ENCODE measurements at regions not wholly inside any gene's neighbourhood (a gene's known extent, or its start where the extent isn't known, plus 50 kb on each side); places are given as distances from the start of the nearest gene placed in this dataset.

DNA sequence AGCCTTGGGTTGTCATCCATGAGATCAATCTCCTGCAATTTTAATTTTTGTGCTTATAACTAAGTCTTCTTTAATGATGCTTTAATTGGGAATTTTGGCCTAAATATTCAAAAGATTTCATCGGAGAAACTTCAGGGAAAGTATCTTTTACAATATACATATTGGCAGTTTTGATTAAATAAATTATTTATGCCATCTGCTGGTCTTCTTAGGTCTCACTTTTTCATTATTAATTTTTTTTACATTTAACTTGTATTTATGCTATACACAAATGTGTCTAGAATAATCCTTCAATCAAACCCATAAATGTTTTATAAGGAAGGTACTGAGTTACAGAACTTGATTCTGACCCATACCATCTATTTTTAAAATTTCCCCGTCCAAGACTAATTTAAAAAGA lies 95.1 kb upstream of the XPO1 start:
- peaks cover 46% of the 10 kb centered on the region for H3K4me1 Mint-ChIP-seq (ENCODE audit: low read depth, unreplicated experiment)
- no TSS peak for BruUV-seq (replicated peaks)
- POLR2A ChIA-PET: no interaction called here

DNA sequence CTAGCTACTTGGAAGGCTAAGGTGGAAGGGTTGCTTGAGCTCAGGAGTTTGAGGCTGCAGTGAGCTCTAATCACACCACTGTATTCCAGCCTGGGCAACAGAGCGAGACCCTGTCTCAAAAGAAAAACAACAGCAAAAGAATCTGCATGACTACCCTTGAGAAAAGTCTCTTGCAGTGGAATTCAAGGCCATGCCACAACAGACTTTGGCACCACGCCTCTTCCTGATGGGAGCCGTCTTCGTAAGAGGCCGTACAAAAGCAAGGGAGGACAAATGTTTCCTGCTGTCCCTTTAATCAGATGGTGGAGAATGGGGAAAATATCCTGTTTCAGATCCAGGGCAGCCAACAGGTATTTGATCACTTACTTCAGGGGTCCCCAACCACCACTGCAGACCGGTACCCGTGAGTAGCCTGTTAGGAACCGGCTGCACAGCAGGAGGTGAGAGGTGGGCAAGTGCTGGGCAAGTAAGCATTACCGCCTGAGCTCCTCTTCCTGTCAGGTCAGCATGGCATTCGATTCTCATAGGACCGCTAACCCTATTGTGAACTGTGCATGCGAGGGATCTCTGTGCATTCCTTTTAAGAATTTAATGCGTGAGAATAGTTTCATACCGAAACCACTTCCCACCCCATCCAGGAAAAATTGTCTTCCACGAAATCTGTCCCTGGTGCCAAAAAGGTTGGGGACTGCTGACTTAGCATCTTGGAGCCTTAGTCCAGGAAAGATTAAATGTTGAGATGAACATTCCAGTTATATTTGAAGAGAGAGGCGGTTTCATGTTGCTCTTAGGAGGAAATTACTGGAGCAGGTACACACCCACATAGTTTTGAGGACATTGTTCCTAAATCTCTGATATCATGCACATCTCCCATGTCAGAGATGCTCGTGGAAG lies 94.4 kb upstream of the XPO1 start:
- H3K4me1 ChIP-seq: peaks cover 34% of the 10 kb centered on the region
- BruUV-seq (replicated peaks): no TSS peak
- peaks cover 40% of the 10 kb centered on the region for H3K4me1 Mint-ChIP-seq (ENCODE audit: low read depth, unreplicated experiment)

More for the DNA sequence above, 95.1 kb upstream of the XPO1 start:
- Mint-ChIP-seq H3K9me3 (ENCODE audit: unreplicated experiment) (no peaks in the 10 kb centered on the region), H3K27ac (ENCODE audit: unreplicated experiment) (no peak overlapping the region), H3K4me3 (ENCODE audit: unreplicated experiment) (no peak overlapping the region), H3K36me3 (ENCODE audit: insufficient read depth, unreplicated experiment) (peaks cover 5% of the 10 kb centered on the region), H3K27me3 (ENCODE audit: insufficient read depth, unreplicated experiment) (no peaks in the 10 kb centered on the region)
- CTCF ChIA-PET: no interaction called here
- H3K27me3 ChIP-seq (replicated peaks; ENCODE audit: control insufficient read depth, insufficient read depth, low read length): no peaks in the 10 kb centered on the region
- TF ChIP-seq, protein P1, sequence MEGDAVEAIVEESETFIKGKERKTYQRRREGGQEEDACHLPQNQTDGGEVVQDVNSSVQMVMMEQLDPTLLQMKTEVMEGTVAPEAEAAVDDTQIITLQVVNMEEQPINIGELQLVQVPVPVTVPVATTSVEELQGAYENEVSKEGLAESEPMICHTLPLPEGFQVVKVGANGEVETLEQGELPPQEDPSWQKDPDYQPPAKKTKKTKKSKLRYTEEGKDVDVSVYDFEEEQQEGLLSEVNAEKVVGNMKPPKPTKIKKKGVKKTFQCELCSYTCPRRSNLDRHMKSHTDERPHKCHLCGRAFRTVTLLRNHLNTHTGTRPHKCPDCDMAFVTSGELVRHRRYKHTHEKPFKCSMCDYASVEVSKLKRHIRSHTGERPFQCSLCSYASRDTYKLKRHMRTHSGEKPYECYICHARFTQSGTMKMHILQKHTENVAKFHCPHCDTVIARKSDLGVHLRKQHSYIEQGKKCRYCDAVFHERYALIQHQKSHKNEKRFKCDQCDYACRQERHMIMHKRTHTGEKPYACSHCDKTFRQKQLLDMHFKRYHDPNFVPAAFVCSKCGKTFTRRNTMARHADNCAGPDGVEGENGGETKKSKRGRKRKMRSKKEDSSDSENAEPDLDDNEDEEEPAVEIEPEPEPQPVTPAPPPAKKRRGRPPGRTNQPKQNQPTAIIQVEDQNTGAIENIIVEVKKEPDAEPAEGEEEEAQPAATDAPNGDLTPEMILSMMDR (IDR thresholded peaks at IDR 0.05; ENCODE audit: insufficient read depth in 1 of 2, low read depth in 1 of 2, low read length in 1 of 2, severe bottlenecking in 1 of 2, unreplicated experiment in 1 of 2): no peak
- H3K9me3 ChIP-seq: no peaks in the 10 kb centered on the region
- no peaks in the 10 kb centered on the region for H3K36me3 ChIP-seq (ENCODE audit: control insufficient read depth, insufficient read depth, low read length)
- H3K4me1 ChIP-seq: peaks cover 34% of the 10 kb centered on the region
- H3K4me3 ChIP-seq (ENCODE audit: low read depth, low read length): no peak overlapping the region
- no peak for DNase-seq
- intact Hi-C loops (cut with micrococcal nuclease; ENCODE audit: unreplicated experiment): no loop called here

DNA sequence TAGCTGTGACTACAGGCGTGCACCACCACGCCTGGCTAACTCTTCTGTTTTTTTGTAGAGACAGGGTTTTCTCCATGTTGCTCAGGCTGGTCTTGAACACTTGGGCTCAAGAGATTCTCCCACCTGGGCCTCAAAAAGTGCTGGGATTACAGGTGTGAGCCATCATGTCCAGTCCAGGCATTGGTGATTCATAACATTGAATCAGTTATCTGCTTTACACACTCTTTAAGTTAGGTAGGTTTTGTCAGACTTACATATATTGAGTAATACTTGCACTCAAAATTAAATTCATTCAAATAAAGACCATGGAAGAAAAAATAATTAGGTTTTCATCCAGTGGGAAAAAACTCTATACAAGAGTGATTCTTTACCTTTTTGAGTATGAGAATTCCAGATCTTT lies 93.2 kb upstream of the XPO1 start:
- Histone ChIP-seq H3K4me3 (ENCODE audit: low read depth, low read length) (no peak overlapping the region), H3K9me3 (no peaks in the 10 kb centered on the region), H3K27me3 (replicated peaks; ENCODE audit: control insufficient read depth, insufficient read depth, low read length) (no peaks in the 10 kb centered on the region), H3K4me1 (peaks cover 23% of the 10 kb centered on the region), H3K36me3 (ENCODE audit: control insufficient read depth, insufficient read depth, low read length) (no peaks in the 10 kb centered on the region)
- TF ChIP-seq, protein P1 (IDR thresholded peaks at IDR 0.05; ENCODE audit: insufficient read depth in 1 of 2, low read depth in 1 of 2, low read length in 1 of 2, severe bottlenecking in 1 of 2, unreplicated experiment in 1 of 2): no peak
- intact Hi-C loops (cut with micrococcal nuclease; ENCODE audit: unreplicated experiment): no loop called here
- peaks cover 5% of the 10 kb centered on the region for H3K36me3 Mint-ChIP-seq (ENCODE audit: insufficient read depth, unreplicated experiment)
- H3K27me3 Mint-ChIP-seq (ENCODE audit: insufficient read depth, unreplicated experiment): no peaks in the 10 kb centered on the region
- no peak overlapping the region for H3K27ac Mint-ChIP-seq (ENCODE audit: unreplicated experiment)
- no peaks in the 10 kb centered on the region for H3K9me3 Mint-ChIP-seq (ENCODE audit: unreplicated experiment)
- DNase-seq: no peak
- CTCF ChIA-PET: no interaction called here
- no peak overlapping the region for H3K4me3 Mint-ChIP-seq (ENCODE audit: unreplicated experiment)
- POLR2A ChIA-PET: no interaction called here
- no TSS peak for BruUV-seq (replicated peaks)
- peaks cover 30% of the 10 kb centered on the region for H3K4me1 Mint-ChIP-seq (ENCODE audit: low read depth, unreplicated experiment)

More for the DNA sequence above, 94.4 kb upstream of the XPO1 start:
- no peaks in the 10 kb centered on the region for H3K27me3 Mint-ChIP-seq (ENCODE audit: insufficient read depth, unreplicated experiment)
- TF ChIP-seq, protein P1 (IDR thresholded peaks at IDR 0.05; ENCODE audit: insufficient read depth in 1 of 2, low read depth in 1 of 2, low read length in 1 of 2, severe bottlenecking in 1 of 2, unreplicated experiment in 1 of 2): no peak
- no peak for DNase-seq
- ChIA-PET POLR2A (no interaction called here), CTCF (no interaction called here)
- no peak overlapping the region for H3K27ac Mint-ChIP-seq (ENCODE audit: unreplicated experiment)
- H3K9me3 Mint-ChIP-seq (ENCODE audit: unreplicated experiment): no peaks in the 10 kb centered on the region
- H3K9me3 ChIP-seq: no peaks in the 10 kb centered on the region
- no peak overlapping the region for H3K4me3 ChIP-seq (ENCODE audit: low read depth, low read length)
- no peaks in the 10 kb centered on the region for H3K36me3 ChIP-seq (ENCODE audit: control insufficient read depth, insufficient read depth, low read length)
- H3K36me3 Mint-ChIP-seq (ENCODE audit: insufficient read depth, unreplicated experiment): peaks cover 5% of the 10 kb centered on the region
- intact Hi-C loops (cut with micrococcal nuclease; ENCODE audit: unreplicated experiment): no loop called here
- H3K4me3 Mint-ChIP-seq (ENCODE audit: unreplicated experiment): no peak overlapping the region
- no peaks in the 10 kb centered on the region for H3K27me3 ChIP-seq (replicated peaks; ENCODE audit: control insufficient read depth, insufficient read depth, low read length)
